HTR-8/SVneo (cell line): ENCODE measurements at regions not wholly inside any gene's neighbourhood (a gene's known extent, or its start where the extent isn't known, plus 50 kb on each side); places are given as distances from the start of the nearest gene placed in this dataset.
A peak's percentile ranks its signal among the peaks of the same experiment; 100 is the strongest.
"Not testable (repeated sequence)": the region's sequence is repeated elsewhere in the genome, so short reads cannot be mapped to it uniquely, and the experiment has no call there.

Experiments
- DNase-seq: peaks from one replicate; pipeline ENCODE4 v3.0.0; 2011; ENCODE audit warnings: low spot score, mixed read lengths; ENCODE audit not compliant: insufficient read length
- FAIRE-seq: peaks from 2 replicates; lab custom pipeline; 2011; peaks lifted over from hg19 to GRCh38; lab: Jason Lieb, UNC

GRCh38 chr6:91273729-91274128 lies 686.9 kb upstream of the MAP3K7 start:
- DNase-seq (no peak), FAIRE-seq (no peak)

DNA sequence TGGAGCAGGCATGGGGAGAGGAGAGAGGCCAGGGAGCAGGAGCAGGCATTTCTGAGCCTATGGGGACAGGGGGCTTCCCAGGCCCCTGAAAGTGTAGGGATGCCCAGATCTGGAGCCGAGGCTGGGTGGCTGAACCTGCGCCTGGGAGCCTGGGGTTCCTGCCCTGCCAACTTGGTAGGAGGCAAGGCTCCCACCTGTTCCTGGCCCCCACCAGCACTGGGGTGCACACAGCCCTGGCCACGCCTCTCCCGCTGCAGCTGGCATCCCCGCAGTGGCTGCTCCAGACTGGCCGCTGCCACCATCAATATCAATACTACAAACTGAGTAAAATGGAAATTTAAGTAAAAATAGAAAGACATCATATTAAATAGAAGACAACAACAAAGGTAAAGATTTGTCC lies 684.9 kb upstream of the MAP3K7 start:
- no peak for DNase-seq
- no peak for FAIRE-seq

- no peak for FAIRE-seq
Observed at GRCh38 chr6:91268941-91269340, 682.1 kb upstream of the MAP3K7 start.

GRCh38 chr6:91267246-91267645 lies 680.4 kb upstream of the MAP3K7 start:
- FAIRE-seq: no peak

More at GRCh38 chr6:91268941-91269340, 682.1 kb upstream of the MAP3K7 start:
- peak; percentile 5 for DNase-seq

GRCh38 chr6:91266156-91266555 lies 679.3 kb upstream of the MAP3K7 start:
- FAIRE-seq (no peak), DNase-seq (no peak)

More at GRCh38 chr6:91267246-91267645, 680.4 kb upstream of the MAP3K7 start:
- DNase-seq: no peak

DNA sequence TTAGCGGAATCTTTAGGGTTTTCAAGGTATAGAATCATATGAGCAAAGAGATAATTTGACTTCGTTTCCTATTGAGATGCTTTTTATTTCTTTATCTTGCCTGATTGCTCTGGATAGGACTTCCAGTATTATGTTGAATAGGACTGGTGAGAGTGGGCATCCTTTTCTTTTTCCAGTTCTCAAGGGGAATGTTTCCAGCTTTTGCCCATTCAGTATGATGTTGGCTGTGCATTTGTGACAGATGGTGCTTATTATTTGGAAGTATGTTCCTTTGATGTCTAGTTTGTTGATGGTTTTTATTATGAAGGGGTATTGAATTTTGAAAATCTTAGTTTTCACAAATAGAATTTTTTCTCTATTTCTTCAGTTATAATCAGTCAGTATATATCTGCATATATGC lies 656.6 kb upstream of the MAP3K7 start:
- FAIRE-seq: no peak

GRCh38 chr6:91242614-91242949 lies 655.7 kb upstream of the MAP3K7 start:
- FAIRE-seq (no peak), DNase-seq (no peak)

More for the DNA sequence above, 656.6 kb upstream of the MAP3K7 start:
- DNase-seq: no peak

- no peak for FAIRE-seq
- no peak for DNase-seq
Observed at GRCh38 chr6:91241946-91242613, 655.2 kb upstream of the MAP3K7 start.

- DNase-seq (no peak), FAIRE-seq (no peak)
Observed at GRCh38 chr6:91240878-91241603, 654.2 kb upstream of the MAP3K7 start.

- FAIRE-seq (no peak), DNase-seq (no peak)
Observed at GRCh38 chr6:91221072-91221720, 634.3 kb upstream of the MAP3K7 start.

DNA sequence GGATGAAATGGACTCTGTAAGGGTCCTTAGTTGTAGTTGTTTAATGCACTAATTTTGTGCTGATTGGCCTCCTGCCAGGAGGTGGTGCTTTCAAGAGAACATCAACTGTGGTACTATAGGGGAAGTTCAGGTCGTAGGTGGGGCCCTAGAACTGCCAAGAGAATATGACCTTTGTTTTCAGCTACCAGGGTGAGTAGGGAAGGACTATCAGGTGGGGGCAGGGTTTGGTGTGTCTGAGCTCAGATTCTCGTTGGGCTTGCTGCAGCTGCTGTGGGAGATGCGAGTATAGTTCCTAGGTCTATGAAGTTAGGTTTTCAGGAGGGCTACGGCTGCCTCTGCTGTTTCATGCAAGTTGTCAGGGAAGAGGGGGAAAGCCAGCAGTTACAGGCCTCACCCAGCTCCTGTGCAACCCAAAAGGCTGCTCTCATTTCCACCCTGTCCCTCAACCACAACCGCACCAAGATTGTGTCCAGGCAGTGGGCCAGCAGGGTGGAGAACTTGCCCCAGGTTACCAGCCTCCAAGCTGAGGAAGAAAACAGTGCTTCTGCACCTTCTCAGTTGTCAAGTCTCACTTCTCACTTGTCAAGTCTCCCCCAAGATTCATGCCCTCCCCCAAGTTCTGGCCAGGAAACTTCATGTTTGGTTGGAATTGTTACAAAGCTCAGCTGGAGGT lies 626.5 kb upstream of the MAP3K7 start:
- FAIRE-seq (no peak), DNase-seq (no peak)

DNA sequence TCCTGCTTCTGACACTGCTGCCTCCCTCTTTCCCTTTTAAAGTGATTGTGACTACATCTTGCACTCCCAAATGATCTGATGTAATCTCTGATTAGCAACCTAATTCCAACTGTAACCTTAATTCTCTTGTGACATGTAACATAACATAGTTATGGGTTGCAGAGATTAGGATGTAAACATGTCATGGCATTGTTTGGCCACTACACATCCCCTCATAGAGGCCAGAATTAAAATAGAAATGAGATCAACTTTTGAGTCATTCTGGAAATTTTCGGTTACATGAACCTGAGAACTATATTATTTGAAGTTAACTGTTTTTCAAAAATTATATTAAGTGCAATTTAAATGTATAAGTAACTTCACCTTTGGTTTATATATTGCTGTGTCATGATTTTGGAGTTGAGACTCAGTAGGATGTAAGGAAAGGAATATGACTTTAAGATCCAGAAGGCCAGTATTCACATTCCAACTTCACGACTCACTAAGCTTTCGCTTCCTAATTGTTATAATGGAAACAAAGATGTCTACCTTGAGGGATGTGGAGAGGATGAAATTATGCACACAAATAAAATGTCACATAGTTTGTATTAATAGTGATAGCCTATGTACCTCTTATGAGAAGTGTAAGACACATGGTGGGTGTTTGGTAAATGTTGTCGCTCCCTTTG lies 611.9 kb upstream of the MAP3K7 start:
- no peak for DNase-seq
- FAIRE-seq: no peak

GRCh38 chr6:91196729-91197128 lies 609.9 kb upstream of the MAP3K7 start:
- FAIRE-seq: no peak
- no peak for DNase-seq

GRCh38 chr6:91193446-91193845 lies 606.6 kb upstream of the MAP3K7 start:
- FAIRE-seq (no peak), DNase-seq (no peak)

DNA sequence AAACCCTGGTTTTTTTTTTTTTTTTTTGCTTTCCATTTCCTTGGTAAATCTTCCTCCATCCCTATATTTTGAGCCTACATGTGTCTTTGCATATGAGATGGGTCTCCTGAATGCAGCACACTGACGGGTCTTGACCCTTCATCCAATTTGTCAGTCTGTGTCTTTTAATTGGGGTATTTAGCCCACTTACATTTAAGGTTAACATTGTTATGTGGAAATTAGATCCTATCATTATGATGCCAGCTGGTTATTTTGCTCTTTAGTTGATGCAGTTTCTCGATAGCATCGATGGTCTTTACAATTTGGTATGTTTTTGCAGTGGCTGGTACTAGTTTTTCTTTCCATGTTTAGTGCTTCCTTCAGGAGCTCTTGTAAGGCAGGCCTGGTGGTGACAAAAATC lies 603.2 kb upstream of the MAP3K7 start:
- not testable (repeated sequence) for DNase-seq, FAIRE-seq

- DNase-seq (no peak), FAIRE-seq (no peak)
Observed at GRCh38 chr6:91185072-91185471, 598.2 kb upstream of the MAP3K7 start.

GRCh38 chr6:91181416-91181815 lies 594.5 kb upstream of the MAP3K7 start:
- FAIRE-seq (no peak), DNase-seq (no peak)

- FAIRE-seq: no peak
Observed at GRCh38 chr6:91173651-91174050, 586.8 kb upstream of the MAP3K7 start.

DNA sequence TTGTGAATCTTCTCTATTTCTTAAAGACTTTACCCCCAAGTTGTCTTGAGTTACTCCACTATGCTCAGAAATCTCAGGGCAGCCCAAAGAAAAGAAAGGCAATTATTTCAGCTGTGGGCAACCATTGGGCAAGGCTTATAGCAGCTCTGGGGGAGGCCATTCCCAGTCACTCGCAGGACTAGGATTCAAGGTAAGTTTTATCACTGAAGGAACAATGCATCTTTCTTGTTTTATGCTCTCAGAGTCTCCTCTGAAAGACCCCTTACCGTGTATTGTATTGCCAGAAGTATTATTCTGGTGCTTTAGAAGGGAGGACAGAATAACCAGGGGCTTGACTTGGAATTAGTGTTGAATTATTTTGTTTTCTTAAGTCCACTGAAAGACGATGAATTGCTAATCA lies 586.3 kb upstream of the MAP3K7 start:
- no peak for DNase-seq
- no peak for FAIRE-seq

More at GRCh38 chr6:91173651-91174050, 586.8 kb upstream of the MAP3K7 start:
- no peak for DNase-seq

DNA sequence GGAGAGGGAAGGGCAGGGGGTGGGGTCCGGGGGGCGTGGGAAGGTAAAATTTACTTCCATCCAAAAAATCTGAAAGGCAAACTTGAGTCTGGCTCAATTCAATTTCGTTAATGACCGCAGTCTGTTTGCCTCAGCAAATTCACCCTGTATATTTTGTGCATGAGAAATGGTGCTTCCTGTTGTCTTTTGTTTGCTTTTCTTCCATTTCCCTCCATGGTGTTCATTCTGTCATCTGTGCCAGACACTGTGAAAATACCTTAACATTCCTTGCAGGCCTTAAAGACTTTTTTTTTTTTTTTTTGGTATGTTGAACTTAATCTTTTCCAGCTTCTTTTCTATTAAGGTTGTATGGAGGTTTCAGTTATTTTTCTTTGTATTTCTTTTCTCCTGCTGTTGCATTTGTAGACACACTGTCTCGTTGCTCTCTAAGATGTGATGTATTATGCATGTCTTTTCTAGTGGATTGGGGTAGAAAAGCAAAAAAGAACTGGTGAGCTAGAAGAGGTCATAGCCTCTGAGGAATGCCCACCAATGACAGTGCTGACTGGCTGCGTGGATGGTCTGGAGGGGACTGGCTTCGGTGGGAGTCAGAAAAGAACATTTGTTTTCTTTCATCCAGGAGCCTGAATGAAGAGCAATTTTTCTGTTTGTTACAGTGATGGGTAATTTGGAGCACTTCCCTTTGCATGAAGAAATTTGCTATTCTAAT lies 585.0 kb upstream of the MAP3K7 start:
- FAIRE-seq (no peak), DNase-seq (no peak)
